ENCODE measurements at regions not wholly inside any gene's neighbourhood (a gene's known extent, or its start where the extent isn't known, plus 50 kb on each side); places are given as distances from the start of the nearest gene placed in this dataset.

- 0% methylated on average over 2 of the region's 2 CpGs for WGBS (ENCODE audit: insufficient coverage, low coverage, missing lambda C conversion rate)
- H3K4me3 ChIP-seq, result no peak overlapping the region
- in situ Hi-C loops (cut with MboI), result no loop called here
- H3K79me2 ChIP-seq (ENCODE audit: control insufficient read depth, insufficient read depth, low read length), result no peaks in the 10 kb centered on the region
- FAIRE-seq (no peak), DNase-seq (ENCODE audit: extremely low read depth in 1 of 4, low spot score in 3 of 4) (no peak), ATAC-seq (no peak)
- no peak overlapping the region for H3K9ac ChIP-seq (ENCODE audit: insufficient read depth in 1 of 2, low read depth in 2 of 2, low read length in 2 of 2)
- BruUV-seq (replicated peaks), result no TSS peak
- no peak overlapping the region for H3K27ac ChIP-seq (ENCODE audit: extremely low read depth, low read depth, low read length)
- no peaks in the 10 kb centered on the region for H3K27me3 ChIP-seq (ENCODE audit: control insufficient read depth in 2 of 2, insufficient read depth in 2 of 2, low read length in 2 of 2)
- H3K9me3 ChIP-seq (replicated peaks; ENCODE audit: control insufficient read depth, insufficient read depth, low read depth, low read length), result no peaks in the 10 kb centered on the region
- ChIA-PET CTCF (ENCODE audit: low intra/inter-chr PET ratio) (no interaction called here), POLR2A (interaction anchor here (0.6 kb wide), 1 partner anchor 72 kb away, joined by 4 read pairs; no protein-coding TSS in a partner anchor)
- no peaks in the 10 kb centered on the region for H3K4me1 ChIP-seq (replicated peaks in 1 of 2; ENCODE audit: control insufficient read depth in 2 of 2, insufficient read depth in 2 of 2, low read length in 2 of 2)
- H3K36me3 ChIP-seq (ENCODE audit: control insufficient read depth, insufficient read depth, low read length), result no peaks in the 10 kb centered on the region
- no peak overlapping the region for H3K4me2 ChIP-seq (ENCODE audit: insufficient read depth, low read length)
- TF ChIP-seq ZNF639 (CRISPR knock-in tag; conservative IDR thresholded peaks at IDR 0.05 in 1 of 2, IDR thresholded peaks at IDR 0.05 in 1 of 2) (no peak), ATF7 (IDR thresholded peaks at IDR 0.05) (no peak), CCNT2 (IDR thresholded peaks at IDR 0.05; ENCODE audit: borderline replicate concordance, extremely low read depth, insufficient read length, low read depth, low read length) (no peak), GMEB1 (CRISPR knock-in tag; IDR thresholded peaks at IDR 0.05) (no peak), RBM34 (IDR thresholded peaks at IDR 0.05; ENCODE audit: borderline replicate concordance, insufficient read depth, low read length) (no peak), PCBP2 (IDR thresholded peaks at IDR 0.05; ENCODE audit: low read depth, low read length, poor library complexity, severe bottlenecking) (no peak), CEBPB (tag; IDR thresholded peaks at IDR 0.05) (no peak), MTA3 (IDR thresholded peaks at IDR 0.05; ENCODE audit: borderline replicate concordance) (no peak), MAX (CRISPR knock-in tag; IDR thresholded peaks at IDR 0.05) (no peak), ZNF76 (CRISPR knock-in tag; IDR thresholded peaks at IDR 0.05; ENCODE audit: borderline replicate concordance) (no peak)
- H4K20me1 ChIP-seq (replicated peaks; ENCODE audit: control insufficient read depth, insufficient read depth, low read length), result no peaks in the 10 kb centered on the region
- H3K9me1 ChIP-seq (ENCODE audit: control insufficient read depth, insufficient read depth, low read length), result no peaks in the 10 kb centered on the region
- no peak overlapping the region for H2AFZ ChIP-seq (ENCODE audit: low read depth, low read length)
- intact Hi-C loops (cut with micrococcal nuclease), result no loop called here
Measured at GRCh38 chr9:82563841-82564240, 499.1 kb downstream of the RASEF start.

Measured in K562 (cell line).